WERI-Rb-1 (cell line): ENCODE measurements at regions not wholly inside any gene's neighbourhood (a gene's known extent, or its start where the extent isn't known, plus 50 kb on each side); places are given as distances from the start of the nearest gene placed in this dataset.

Experiments
- DNase-seq: peaks from one replicate; pipeline ENCODE4 v3.0.0-alpha.2; 2020
- H3K27ac ChIP-seq: fragments of 250-450 bp; sonication (Bioruptor Pico); 2 replicates; pipeline ENCODE4 v1.5.1; 2020; ENCODE audit warnings: mild to moderate bottlenecking, moderate library complexity
- H3K27me3 ChIP-seq: fragments of 250-450 bp; sonication (Bioruptor Pico); 2 replicates; pipeline ENCODE4 v1.5.1; 2021; ENCODE audit warnings: mild to moderate bottlenecking, low read depth, moderate library complexity; ENCODE audit not compliant: insufficient read depth, severe bottlenecking
- H3K36me3 ChIP-seq: fragments of 250-450 bp; sonication (Bioruptor Pico); 2 replicates; pipeline ENCODE4 v1.5.1; 2020; ENCODE audit warnings: mild to moderate bottlenecking, moderate library complexity
- H3K4me3 ChIP-seq: 2 replicates; pipeline ENCODE4 v1.5.1; 2011; ENCODE audit warnings: low read depth, mild to moderate bottlenecking, control low read depth, low read length
- H3K9me3 ChIP-seq: fragments of 250-450 bp; sonication (Bioruptor Pico); 2 replicates; pipeline ENCODE4 v1.5.1; 2021; ENCODE audit warnings: mild to moderate bottlenecking, moderate library complexity; ENCODE audit not compliant: severe bottlenecking
- CTCF ChIP-seq: IDR thresholded peaks from 2 replicates; pipeline ENCODE4 v1.5.1; 2011; ENCODE audit warnings: low read depth, mild to moderate bottlenecking, control low read depth, inconsistent platforms, low read length

DNA sequence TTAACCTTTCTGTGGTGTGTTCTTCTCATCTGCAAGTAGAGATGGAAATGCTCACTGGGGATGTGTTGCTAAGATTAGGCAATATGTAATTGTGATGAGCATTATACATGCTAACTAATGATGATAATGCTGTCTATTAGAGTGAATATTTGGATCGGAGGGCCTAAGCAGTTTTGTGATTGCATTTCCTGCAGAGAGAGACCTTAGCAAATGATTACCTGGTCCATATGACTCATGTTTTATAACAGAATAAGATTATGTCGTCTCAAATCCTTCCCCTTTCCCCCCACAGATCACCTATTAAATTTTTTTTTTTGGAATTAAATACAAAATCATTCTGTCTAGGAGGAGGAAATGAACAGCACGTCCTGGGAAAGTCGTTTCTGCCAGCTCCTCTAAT is 82.7 kb downstream of the IZUMO3 start:
- no peak for DNase-seq
- no peaks in the 10 kb centered on the region for H3K36me3 ChIP-seq

DNA sequence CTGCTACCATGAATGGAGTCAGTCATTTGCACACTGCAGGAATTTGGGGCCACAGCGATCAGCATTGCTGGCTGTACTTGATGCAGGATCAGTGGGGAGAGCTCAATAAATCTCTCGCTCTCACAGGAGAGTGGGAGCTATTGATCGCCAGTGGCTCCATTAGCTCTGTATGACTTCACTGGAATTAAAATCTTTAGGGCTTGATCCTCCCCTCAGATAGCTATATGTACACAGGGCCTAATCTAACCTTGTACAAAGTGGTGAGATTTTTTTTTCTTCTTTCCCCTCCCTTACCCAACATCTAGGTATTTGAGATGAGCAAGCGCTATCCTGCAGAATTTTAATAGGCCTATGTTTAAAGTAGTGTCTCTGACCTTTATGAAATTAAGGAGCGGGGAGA is 84.9 kb downstream of the IZUMO3 start:
- no peak for TF ChIP-seq CTCF
- Histone ChIP-seq H3K27me3 (peaks cover 3% of the 10 kb centered on the region), H3K36me3 (no peaks in the 10 kb centered on the region), H3K4me3 (no peak overlapping the region), H3K27ac (no peak overlapping the region), H3K9me3 (no peaks in the 10 kb centered on the region)
- no peak for DNase-seq

More for the DNA sequence above, 82.7 kb downstream of the IZUMO3 start:
- TF ChIP-seq CTCF: no peak
- H3K27ac ChIP-seq: no peak overlapping the region
- no peaks in the 10 kb centered on the region for H3K9me3 ChIP-seq
- H3K4me3 ChIP-seq: no peak overlapping the region
- H3K27me3 ChIP-seq: peaks cover 3% of the 10 kb centered on the region

DNA sequence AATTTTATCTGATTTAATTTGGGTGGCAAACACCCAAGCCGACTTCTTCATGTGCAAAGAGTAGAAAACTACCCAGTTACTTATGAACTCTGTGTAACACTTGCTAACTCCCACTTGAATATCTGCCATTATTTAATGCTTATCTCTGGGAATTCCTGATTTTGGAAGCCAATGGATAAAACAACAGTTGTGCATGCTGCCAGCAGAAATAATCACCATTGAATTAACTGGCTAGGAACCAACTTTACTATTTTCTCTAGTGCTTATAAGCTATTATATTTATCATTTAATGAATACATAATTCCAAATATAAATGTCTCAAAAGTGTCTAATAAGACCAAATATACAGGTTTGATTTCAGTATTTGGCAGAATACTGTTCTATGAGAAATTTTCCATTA is 85.7 kb downstream of the IZUMO3 start:
- DNase-seq: no peak
- Histone ChIP-seq H3K27ac (no peak overlapping the region), H3K27me3 (no peaks in the 10 kb centered on the region), H3K36me3 (no peaks in the 10 kb centered on the region), H3K9me3 (no peaks in the 10 kb centered on the region), H3K4me3 (no peak overlapping the region)
- TF ChIP-seq CTCF: no peak

DNA sequence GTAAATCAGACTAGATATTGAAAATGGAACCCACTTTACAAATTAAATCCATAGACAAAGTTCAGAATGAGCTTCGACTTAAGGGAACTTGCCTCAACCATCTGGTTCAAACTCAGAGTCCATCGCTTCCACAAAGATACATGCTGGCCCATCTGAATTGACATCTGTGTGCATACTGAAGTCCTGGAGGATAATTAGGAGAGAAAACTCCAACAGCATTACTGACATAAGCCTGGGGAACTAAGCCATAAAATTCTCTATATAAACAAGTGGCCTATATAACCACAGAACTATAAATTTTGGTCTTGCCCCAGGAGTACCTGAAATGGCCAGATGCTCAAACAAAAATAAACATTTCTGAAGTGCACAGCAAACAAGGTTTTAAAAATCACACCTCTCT is 94.4 kb downstream of the IZUMO3 start:
- Histone ChIP-seq H3K4me3 (no peak overlapping the region), H3K36me3 (no peaks in the 10 kb centered on the region), H3K27ac (no peak overlapping the region), H3K27me3 (no peaks in the 10 kb centered on the region), H3K9me3 (no peaks in the 10 kb centered on the region)
- no peak for DNase-seq
- TF ChIP-seq CTCF: no peak

- no peak overlapping the region for H3K27ac ChIP-seq
- DNase-seq: no peak
- H3K9me3 ChIP-seq: no peaks in the 10 kb centered on the region
- H3K36me3 ChIP-seq: no peaks in the 10 kb centered on the region
- no peaks in the 10 kb centered on the region for H3K27me3 ChIP-seq
- no peak overlapping the region for H3K4me3 ChIP-seq
- TF ChIP-seq CTCF: no peak
Measured at GRCh38 chr9:24449976-24450375, 95.7 kb downstream of the IZUMO3 start.

GRCh38 chr9:24439456-24439855 is 106.2 kb downstream of the IZUMO3 start:
- peaks cover 3% of the 10 kb centered on the region for H3K27me3 ChIP-seq
- DNase-seq: no peak
- H3K9me3 ChIP-seq: no peaks in the 10 kb centered on the region
- no peaks in the 10 kb centered on the region for H3K36me3 ChIP-seq
- no peak overlapping the region for H3K27ac ChIP-seq
- H3K4me3 ChIP-seq: no peak overlapping the region
- TF ChIP-seq CTCF: no peak
